Sciatic nerve (tissue), 2 donors: ENCODE measurements at regions not wholly inside any gene's neighbourhood (a gene's known extent, or its start where the extent isn't known, plus 50 kb on each side); places are given as distances from the start of the nearest gene placed in this dataset.
A peak's percentile ranks its signal among the peaks of the same experiment; 100 is the strongest.

Experiments used
- ATAC-seq: fragments of 200-7000 bp; cut with Tn5 transposase; one replicate; pipeline ENCODE4 v1.9.1; 2020; ENCODE audit warnings: mild to moderate bottlenecking, moderate library complexity
- DNase-seq: peaks from one replicate; pipeline ENCODE4 v3.0.0-alpha.2; 2020; ENCODE audit warnings: low spot score
- intact Hi-C: fragments of 100-400 bp; cut with DNase I; formaldehyde crosslinking; loops from one replicate; pipeline ENCODE4 v1.14.2; 2022
- donor health status: DM: no; HTN: no; CAD: no.
- donor health status: DM: no; HTN: no; CAD: no.

DNA sequence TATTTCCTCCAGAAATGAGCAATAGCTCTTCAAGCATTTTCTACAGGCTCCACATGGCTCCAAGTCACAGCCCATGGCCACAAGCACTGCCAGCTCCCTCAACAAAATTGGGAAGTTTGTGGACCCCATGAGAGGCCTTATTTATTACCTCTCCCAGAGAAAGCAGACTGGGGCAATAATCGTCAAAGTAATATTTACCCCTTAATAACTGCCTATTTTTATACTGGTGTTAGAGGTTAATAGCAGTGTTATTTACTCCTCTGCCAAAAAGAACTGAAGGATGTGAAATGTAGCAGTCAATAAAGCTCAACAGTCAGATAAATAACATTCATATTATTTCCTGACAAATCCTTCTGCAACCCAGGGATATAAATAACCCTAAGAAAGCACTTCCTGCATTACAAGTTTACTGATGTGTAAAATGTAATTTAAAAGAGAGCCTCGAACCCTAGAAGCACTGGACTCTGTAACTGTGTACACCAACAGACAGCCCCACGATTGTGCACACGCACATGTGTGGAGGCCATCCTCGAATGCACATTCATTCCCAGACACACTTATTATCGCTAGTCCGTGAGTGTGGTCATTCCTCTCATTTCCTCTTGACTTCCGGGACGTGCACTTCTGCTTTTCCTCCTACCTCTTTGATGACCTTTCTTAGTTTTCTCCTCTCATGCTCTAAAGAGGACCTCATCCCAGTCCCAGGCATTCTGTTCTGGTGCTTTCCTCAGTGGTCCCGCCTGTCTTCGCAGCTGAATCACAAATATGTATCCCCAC lies 157.4 kb downstream of the EVX1 start:
- intact Hi-C loops, result no loop called here
- DNase-seq, result no peak
- no peak for ATAC-seq

GRCh38 chr7:27405780-27406179 lies 163.2 kb downstream of the EVX1 start:
- ATAC-seq (no peak), DNase-seq (no peak)
- intact Hi-C loops, result no loop called here

DNA sequence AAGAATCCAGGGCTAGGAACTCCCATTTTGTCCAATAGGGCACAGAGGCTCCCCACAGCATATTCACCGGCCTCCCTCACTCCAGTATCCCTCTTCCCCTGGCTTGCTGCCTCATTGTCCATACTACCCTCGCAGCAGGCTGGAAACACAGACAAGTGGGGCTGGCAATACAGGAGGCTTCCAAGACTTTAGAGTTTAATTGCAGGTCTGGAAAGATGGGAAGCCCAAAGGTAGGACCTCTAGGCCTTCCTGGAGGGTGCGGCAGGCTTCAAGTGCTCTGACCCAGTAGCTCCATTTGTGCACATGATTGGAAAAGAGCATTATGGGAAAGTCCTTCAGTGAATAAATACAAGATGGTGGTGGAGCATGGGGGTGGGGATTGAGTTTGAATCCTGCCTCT lies 166.7 kb downstream of the EVX1 start:
- no peak for DNase-seq
- no peak for ATAC-seq
- intact Hi-C loops, result no loop called here

DNA sequence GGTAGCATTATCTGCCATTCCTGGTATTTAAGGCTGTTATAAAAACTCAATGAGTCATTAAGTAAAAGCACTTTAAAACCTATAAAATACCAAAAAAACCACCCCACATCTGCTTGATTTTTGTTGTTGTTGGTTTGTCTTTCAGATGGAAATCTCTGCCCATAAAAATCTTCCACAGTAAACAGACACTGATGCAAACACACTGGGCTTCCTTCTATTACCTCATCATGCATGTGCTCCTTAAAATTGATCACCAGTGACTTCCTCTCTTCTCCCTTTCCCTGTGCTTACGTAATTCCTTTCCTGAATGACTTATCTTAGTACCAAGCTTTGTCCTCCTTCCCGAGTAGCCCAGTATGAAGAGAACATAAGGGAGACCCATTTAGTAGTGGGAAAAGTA lies 167.2 kb downstream of the EVX1 start:
- DNase-seq (no peak), ATAC-seq (no peak)
- intact Hi-C loops, result no loop called here

GRCh38 chr7:27410812-27411544 lies 168.4 kb downstream of the EVX1 start:
- intact Hi-C loops, result no loop called here
- DNase-seq (no peak), ATAC-seq (no peak)

- ATAC-seq (no peak), DNase-seq (no peak)
- intact Hi-C loops, result no loop called here
Observed at GRCh38 chr7:27412164-27412563, 169.6 kb downstream of the EVX1 start.

DNA sequence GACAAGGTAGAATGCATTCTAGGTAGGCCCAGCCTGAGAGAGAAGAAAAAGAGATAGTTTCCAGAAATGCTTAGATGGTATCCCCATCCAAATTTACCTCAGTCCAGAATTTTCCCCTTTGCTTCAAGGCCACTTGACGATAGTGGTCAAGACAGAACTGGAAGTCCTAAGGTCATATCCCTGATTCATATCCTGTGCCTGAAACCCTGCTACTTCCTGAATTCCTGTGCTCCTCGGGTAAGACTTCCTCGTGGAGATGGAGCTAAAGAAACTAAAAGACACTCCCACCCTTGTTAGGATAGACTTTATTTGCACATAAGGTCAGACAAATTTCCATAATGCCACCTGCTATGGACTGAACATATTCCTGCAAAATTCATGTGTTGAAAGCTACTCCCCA lies 175.9 kb downstream of the EVX1 start:
- ATAC-seq (no peak), DNase-seq (no peak)
- intact Hi-C loops, result no loop called here

DNA sequence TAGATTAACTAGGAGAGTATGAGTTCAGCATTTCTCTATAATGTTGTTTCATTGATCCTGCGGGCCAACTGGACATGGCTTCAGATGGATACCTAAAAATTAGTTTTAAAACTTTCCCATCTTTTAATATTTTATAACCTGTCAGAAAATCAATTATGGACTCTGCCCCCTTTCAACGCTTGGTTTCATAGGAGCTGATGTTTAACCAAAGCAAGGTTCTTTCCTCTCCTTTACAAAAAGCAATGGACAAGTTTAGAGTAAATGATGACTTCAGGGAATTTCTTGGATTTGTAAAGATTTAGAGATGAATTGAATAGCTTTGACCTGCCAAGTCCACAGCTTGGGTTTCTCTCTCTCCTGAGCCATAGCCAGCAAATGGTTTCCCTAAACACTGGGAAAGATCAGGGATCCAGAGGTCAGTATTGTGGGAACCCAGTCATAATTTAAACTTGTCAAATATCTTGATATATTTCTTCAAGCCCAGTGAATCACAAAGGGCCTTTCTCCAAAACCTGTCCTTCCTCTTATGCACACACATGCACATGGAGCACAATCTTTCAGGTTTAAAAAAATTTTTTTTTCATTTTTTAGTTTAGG lies 177.1 kb downstream of the EVX1 start:
- ATAC-seq, result no peak

GRCh38 chr7:27420702-27421101 lies 178.1 kb downstream of the EVX1 start:
- DNase-seq, result no peak
- intact Hi-C loops, result no loop called here
- ATAC-seq, result no peak

More for the DNA sequence above, 177.1 kb downstream of the EVX1 start:
- intact Hi-C loops, result no loop called here
- no peak for DNase-seq

- intact Hi-C loops, result no loop called here
- DNase-seq, result no peak
- ATAC-seq, result no peak
Observed at GRCh38 chr7:27423290-27423689, 180.7 kb downstream of the EVX1 start.

DNA sequence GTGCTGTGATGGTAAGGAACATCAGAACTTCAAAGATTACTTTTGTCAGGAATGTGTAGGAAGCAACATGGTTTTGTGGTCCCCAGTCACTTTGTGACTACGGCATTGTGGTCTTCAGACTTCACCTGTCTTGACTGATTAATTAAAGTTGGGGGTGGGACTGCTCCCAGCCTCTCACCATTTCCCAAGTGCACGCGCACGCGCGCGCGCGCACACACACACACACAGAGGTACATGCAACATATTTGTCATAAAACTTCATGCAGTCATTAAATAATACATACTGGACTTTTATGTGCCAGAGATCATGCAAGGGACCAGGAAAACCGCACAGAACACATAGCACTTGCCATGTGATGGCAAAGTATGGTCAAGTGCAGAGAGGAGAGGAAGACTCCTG lies 181.2 kb downstream of the EVX1 start:
- ATAC-seq (no peak), DNase-seq (no peak)
- intact Hi-C loops, result no loop called here

GRCh38 chr7:27424231-27424630 lies 181.6 kb downstream of the EVX1 start:
- intact Hi-C loops, result no loop called here
- ATAC-seq (no peak), DNase-seq (no peak)

DNA sequence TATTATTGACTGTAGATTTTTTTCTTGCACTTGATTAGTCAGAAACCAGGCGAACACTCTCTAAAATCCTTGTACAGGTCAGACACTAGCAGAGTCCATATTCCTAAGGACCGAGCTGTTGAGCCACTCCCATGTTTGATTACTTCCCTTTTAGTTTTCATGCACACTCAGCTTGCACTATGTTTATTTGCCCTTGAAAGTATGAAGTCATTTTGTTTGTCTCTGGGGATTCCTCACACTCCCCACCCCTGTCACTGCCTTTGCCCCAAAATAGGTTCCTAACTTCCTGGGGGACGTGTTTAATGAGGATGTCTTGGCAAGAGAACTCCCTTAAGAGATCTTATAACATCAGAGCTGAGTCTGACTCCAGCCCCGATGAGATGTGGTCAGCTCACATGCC lies 182.1 kb downstream of the EVX1 start:
- ATAC-seq, result peak; percentile 10

DNA sequence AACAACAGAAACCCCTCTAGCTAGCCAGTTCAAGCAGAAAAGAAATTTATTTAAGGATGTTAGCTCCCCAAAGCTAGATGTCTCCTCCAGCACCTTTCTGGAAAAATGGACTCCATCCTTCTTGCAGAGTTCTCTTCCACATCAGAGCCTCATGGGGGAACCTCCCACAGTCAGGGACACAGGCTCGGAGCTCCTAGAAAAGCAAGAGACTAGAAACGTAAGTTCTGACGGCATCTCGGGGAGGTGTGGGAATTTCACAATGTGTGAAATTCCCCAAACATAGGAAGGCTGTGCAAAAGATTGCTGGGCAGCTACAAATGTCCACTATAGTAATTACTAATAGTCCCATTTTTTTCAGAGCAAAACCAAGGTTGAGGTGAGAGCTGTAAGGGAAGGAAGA lies 184.8 kb downstream of the EVX1 start:
- DNase-seq (no peak), ATAC-seq (no peak)
- intact Hi-C loops, result no loop called here

More for the DNA sequence above, 182.1 kb downstream of the EVX1 start:
- no peak for DNase-seq
- intact Hi-C loops, result no loop called here

GRCh38 chr7:27430105-27430504 lies 187.5 kb downstream of the EVX1 start:
- no peak for ATAC-seq
- intact Hi-C loops, result no loop called here
- DNase-seq, result no peak

- DNase-seq (no peak), ATAC-seq (no peak)
- intact Hi-C loops, result no loop called here
Observed at GRCh38 chr7:27431465-27431864, 188.9 kb downstream of the EVX1 start.

DNA sequence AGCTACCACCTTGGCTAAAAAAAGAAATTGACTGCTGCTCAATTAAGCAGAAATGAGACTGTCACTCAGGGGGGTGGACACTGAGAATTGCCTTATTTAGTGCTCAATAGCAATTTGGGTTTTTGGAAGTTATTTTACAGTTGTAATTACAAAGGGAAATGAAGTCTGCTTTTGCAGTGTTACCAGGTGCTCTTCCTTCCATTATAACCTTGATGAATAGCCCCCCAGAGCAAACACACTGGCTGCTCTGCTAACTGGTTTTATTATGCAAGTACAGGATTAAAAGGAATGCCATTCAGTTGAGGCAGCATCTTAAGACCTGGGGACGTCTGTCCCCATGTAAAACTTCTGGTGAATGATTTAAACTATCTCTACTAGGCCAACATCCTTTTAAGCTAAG lies 191.0 kb downstream of the EVX1 start:
- intact Hi-C loops, result no loop called here
- ATAC-seq, result no peak

GRCh38 chr7:27434756-27435400 lies 192.3 kb downstream of the EVX1 start:
- ATAC-seq (peak; percentile 39), DNase-seq (no peak)
- intact Hi-C loops, result no loop called here

More for the DNA sequence above, 191.0 kb downstream of the EVX1 start:
- DNase-seq, result no peak

GRCh38 chr7:27435461-27435860 lies 192.9 kb downstream of the EVX1 start:
- no peak for DNase-seq
- peak; percentile 15 for ATAC-seq
- intact Hi-C loops, result no loop called here
